ENCODE measurements at regions not wholly inside any gene's neighbourhood (a gene's known extent, or its start where the extent isn't known, plus 50 kb on each side); places are given as distances from the start of the nearest gene placed in this dataset.

GRCh38 chrX:25555521-25555920 is 539.8 kb upstream of the ARX start:
- CTCF ChIA-PET, result no interaction called here

DNA sequence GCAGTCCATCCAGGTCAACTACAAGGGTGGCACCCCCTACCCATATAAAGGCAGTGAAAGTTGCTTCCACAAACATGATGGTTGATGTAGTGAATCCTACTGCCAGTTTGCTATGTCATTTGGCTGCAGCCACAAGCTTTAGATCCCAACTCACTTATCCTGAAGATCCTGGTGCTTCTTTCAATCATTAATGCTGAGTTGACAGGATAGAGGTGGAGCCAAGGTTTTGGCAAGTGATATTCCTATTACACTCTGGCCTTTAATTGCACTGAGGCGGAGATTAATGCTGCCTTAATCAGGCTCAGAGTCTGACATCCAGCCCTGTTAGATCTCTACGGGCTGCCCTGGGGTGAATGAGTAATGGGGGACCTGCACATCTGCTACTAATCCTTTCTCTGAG is 542.4 kb upstream of the ARX start:
- no peaks in the 10 kb centered on the region for H3K36me3 ChIP-seq (ENCODE audit: control insufficient read depth in 2 of 2, insufficient read depth in 1 of 2, low read length in 2 of 2)
- H3K9me3 ChIP-seq (ENCODE audit: control insufficient read depth, insufficient read depth, low read depth, low read length), result no peaks in the 10 kb centered on the region
- H3K4me1 ChIP-seq (ENCODE audit: control insufficient read depth, insufficient read depth, low read length), result no peaks in the 10 kb centered on the region
- ChIA-PET POLR2A (no interaction called here), CTCF (interaction anchor here (0.5 kb wide), 1 partner anchor 35 kb away, joined by 3 read pairs; no protein-coding TSS in a partner anchor)
- H3K27ac ChIP-seq (ENCODE audit: extremely low read depth, low read depth, low read length), result no peak overlapping the region
- no peak overlapping the region for H3K4me3 ChIP-seq (ENCODE audit: low read depth, low read length)
- TF ChIP-seq ZNF521 (tag by site-specific recombination; IDR thresholded peaks at IDR 0.05) (no peak), SETDB1 (IDR thresholded peaks at IDR 0.05; ENCODE audit: insufficient read length, low read length) (no peak), ZNF133 (tag by site-specific recombination; IDR thresholded peaks at IDR 0.05) (no peak), ZNF184 (tag by site-specific recombination; IDR thresholded peaks at IDR 0.05) (no peak), YY1 (tag by site-specific recombination; IDR thresholded peaks at IDR 0.05) (no peak), ZBTB8A (tag by site-specific recombination; IDR thresholded peaks at IDR 0.05) (no peak), REPIN1 (tag by site-specific recombination; IDR thresholded peaks at IDR 0.05; ENCODE audit: low read depth) (no peak), PRDM4 (tag by site-specific recombination; IDR thresholded peaks at IDR 0.05) (no peak), ZNF341 (tag by site-specific recombination; IDR thresholded peaks at IDR 0.05; ENCODE audit: low read depth) (no peak), PRDM10 (tag by site-specific recombination; IDR thresholded peaks at IDR 0.05) (no peak)

More at GRCh38 chrX:25555521-25555920, 539.8 kb upstream of the ARX start:
- Histone ChIP-seq H3K36me3 (ENCODE audit: control insufficient read depth in 2 of 2, insufficient read depth in 1 of 2, low read length in 2 of 2) (no peaks in the 10 kb centered on the region), H3K4me1 (ENCODE audit: control insufficient read depth, insufficient read depth, low read length) (no peaks in the 10 kb centered on the region; the same call in 1 of the 2 replicates), H3K4me3 (ENCODE audit: low read depth, low read length) (no peak overlapping the region), H3K9me3 (ENCODE audit: control insufficient read depth, insufficient read depth, low read depth, low read length) (no peaks in the 10 kb centered on the region), H3K27ac (ENCODE audit: extremely low read depth, low read depth, low read length) (no peak overlapping the region)
- POLR2A ChIA-PET, result no interaction called here
- TF ChIP-seq ZNF10 (tag by site-specific recombination; IDR thresholded peaks at IDR 0.05) (no peak), ZNF555 (tag by site-specific recombination; conservative IDR thresholded peaks at IDR 0.05) (no peak), ZNF510 (tag by site-specific recombination; IDR thresholded peaks at IDR 0.05; ENCODE audit: insufficient replicate concordance) (no peak), ZNF23 (tag by site-specific recombination; IDR thresholded peaks at IDR 0.05; ENCODE audit: borderline replicate concordance) (no peak), ZNF140 (tag by site-specific recombination; IDR thresholded peaks at IDR 0.05) (no peak), ZNF558 (tag by site-specific recombination; IDR thresholded peaks at IDR 0.05) (no peak), ZBTB17 (tag by site-specific recombination; IDR thresholded peaks at IDR 0.05) (no peak), ZSCAN30 (tag by site-specific recombination; IDR thresholded peaks at IDR 0.05) (no peak), ZNF792 (tag by site-specific recombination; IDR thresholded peaks at IDR 0.05) (no peak), HOXD13 (CRISPR knock-in tag; IDR thresholded peaks at IDR 0.05; ENCODE audit: borderline replicate concordance) (no peak), ZNF146 (tag by site-specific recombination; IDR thresholded peaks at IDR 0.05) (no peak), ZNF660 (tag by site-specific recombination; IDR thresholded peaks at IDR 0.05) (no peak), ZNF266 (tag by site-specific recombination; IDR thresholded peaks at IDR 0.05; ENCODE audit: low read depth) (no peak), ZFP3 (tag by site-specific recombination; IDR thresholded peaks at IDR 0.05; ENCODE audit: low read depth) (no peak), KLF10 (tag by site-specific recombination; IDR thresholded peaks at IDR 0.05) (no peak), ZNF549 (tag by site-specific recombination; IDR thresholded peaks at IDR 0.05) (no peak), ZNF366 (tag by site-specific recombination; conservative IDR thresholded peaks at IDR 0.05) (no peak)
- TF ChIP-seq, protein P1, sequence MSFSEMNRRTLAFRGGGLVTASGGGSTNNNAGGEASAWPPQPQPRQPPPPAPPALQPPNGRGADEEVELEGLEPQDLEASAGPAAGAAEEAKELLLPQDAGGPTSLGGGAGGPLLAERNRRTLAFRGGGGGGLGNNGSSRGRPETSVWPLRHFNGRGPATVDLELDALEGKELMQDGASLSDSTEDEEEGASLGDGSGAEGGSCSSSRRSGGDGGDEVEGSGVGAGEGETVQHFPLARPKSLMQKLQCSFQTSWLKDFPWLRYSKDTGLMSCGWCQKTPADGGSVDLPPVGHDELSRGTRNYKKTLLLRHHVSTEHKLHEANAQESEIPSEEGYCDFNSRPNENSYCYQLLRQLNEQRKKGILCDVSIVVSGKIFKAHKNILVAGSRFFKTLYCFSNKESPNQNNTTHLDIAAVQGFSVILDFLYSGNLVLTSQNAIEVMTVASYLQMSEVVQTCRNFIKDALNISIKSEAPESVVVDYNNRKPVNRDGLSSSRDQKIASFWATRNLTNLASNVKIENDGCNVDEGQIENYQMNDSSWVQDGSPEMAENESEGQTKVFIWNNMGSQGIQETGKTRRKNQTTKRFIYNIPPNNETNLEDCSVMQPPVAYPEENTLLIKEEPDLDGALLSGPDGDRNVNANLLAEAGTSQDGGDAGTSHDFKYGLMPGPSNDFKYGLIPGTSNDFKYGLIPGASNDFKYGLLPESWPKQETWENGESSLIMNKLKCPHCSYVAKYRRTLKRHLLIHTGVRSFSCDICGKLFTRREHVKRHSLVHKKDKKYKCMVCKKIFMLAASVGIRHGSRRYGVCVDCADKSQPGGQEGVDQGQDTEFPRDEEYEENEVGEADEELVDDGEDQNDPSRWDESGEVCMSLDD (tag by site-specific recombination; IDR thresholded peaks at IDR 0.05), result no peak
- TF ChIP-seq, protein P2, sequence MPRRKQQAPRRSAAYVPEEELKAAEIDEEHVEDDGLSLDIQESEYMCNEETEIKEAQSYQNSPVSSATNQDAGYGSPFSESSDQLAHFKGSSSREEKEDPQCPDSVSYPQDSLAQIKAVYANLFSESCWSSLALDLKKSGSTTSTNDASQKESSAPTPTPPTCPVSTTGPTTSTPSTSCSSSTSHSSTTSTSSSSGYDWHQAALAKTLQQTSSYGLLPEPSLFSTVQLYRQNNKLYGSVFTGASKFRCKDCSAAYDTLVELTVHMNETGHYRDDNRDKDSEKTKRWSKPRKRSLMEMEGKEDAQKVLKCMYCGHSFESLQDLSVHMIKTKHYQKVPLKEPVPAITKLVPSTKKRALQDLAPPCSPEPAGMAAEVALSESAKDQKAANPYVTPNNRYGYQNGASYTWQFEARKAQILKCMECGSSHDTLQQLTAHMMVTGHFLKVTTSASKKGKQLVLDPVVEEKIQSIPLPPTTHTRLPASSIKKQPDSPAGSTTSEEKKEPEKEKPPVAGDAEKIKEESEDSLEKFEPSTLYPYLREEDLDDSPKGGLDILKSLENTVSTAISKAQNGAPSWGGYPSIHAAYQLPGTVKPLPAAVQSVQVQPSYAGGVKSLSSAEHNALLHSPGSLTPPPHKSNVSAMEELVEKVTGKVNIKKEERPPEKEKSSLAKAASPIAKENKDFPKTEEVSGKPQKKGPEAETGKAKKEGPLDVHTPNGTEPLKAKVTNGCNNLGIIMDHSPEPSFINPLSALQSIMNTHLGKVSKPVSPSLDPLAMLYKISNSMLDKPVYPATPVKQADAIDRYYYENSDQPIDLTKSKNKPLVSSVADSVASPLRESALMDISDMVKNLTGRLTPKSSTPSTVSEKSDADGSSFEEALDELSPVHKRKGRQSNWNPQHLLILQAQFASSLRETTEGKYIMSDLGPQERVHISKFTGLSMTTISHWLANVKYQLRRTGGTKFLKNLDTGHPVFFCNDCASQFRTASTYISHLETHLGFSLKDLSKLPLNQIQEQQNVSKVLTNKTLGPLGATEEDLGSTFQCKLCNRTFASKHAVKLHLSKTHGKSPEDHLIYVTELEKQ (tag by site-specific recombination; IDR thresholded peaks at IDR 0.05; ENCODE audit: borderline replicate concordance), result no peak
- TF ChIP-seq, protein P3, sequence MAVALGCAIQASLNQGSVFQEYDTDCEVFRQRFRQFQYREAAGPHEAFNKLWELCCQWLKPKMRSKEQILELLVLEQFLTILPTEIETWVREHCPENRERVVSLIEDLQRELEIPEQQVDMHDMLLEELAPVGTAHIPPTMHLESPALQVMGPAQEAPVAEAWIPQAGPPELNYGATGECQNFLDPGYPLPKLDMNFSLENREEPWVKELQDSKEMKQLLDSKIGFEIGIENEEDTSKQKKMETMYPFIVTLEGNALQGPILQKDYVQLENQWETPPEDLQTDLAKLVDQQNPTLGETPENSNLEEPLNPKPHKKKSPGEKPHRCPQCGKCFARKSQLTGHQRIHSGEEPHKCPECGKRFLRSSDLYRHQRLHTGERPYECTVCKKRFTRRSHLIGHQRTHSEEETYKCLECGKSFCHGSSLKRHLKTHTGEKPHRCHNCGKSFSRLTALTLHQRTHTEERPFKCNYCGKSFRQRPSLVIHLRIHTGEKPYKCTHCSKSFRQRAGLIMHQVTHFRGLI (tag by site-specific recombination; IDR thresholded peaks at IDR 0.05), result no peak

Measured in HEK293 (cell line).